ENCODE measurements at regions not wholly inside any gene's neighbourhood (a gene's known extent, or its start where the extent isn't known, plus 50 kb on each side); places are given as distances from the start of the nearest gene placed in this dataset.

- intact Hi-C loops (cut with DNase I; ENCODE audit: low total_unique reads) = no loop called here
- TF ChIP-seq POLR2A (IDR thresholded peaks at IDR 0.05) = no peak
These were observed 665.3 kb upstream of the RBFOX1 start for GRCh38 chr16:6667393-6667792.

DNA sequence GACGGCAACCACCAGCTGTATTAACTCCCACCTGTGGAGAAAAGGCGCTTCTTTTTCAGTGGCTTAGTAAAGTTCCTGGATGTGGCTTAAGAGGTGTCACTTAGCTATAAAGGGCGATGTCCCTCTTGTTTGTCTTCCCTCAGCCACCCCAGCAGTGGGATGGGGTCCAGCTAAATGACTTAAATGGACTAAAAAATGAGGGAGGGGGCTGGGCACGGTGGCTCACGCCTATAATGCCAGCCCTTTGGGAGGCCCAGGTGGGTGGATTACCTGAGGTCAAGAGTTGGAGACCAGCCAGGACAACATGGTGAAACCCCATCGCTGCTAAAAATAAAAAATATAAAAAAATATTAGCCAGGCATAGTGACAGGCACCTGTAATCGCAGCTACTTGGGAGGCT lies 667.5 kb upstream of the RBFOX1 start:
- Histone ChIP-seq H3K4me1 (no peaks in the 10 kb centered on the region), H3K4me3 (no peak overlapping the region), H3K27ac (no peak overlapping the region), H3K36me3 (no peaks in the 10 kb centered on the region), H3K9me3 (no peaks in the 10 kb centered on the region), H3K27me3 (peaks cover 0 to 5% of the 10 kb centered on the region in 2 donors)
- intact Hi-C loops (cut with DNase I; ENCODE audit: low total_unique reads) = no loop called here
- TF ChIP-seq POLR2AphosphoS5 (IDR thresholded peaks at IDR 0.05) (no peak), POLR2A (IDR thresholded peaks at IDR 0.05) (no peak)
- TF ChIP-seq, protein P1, sequence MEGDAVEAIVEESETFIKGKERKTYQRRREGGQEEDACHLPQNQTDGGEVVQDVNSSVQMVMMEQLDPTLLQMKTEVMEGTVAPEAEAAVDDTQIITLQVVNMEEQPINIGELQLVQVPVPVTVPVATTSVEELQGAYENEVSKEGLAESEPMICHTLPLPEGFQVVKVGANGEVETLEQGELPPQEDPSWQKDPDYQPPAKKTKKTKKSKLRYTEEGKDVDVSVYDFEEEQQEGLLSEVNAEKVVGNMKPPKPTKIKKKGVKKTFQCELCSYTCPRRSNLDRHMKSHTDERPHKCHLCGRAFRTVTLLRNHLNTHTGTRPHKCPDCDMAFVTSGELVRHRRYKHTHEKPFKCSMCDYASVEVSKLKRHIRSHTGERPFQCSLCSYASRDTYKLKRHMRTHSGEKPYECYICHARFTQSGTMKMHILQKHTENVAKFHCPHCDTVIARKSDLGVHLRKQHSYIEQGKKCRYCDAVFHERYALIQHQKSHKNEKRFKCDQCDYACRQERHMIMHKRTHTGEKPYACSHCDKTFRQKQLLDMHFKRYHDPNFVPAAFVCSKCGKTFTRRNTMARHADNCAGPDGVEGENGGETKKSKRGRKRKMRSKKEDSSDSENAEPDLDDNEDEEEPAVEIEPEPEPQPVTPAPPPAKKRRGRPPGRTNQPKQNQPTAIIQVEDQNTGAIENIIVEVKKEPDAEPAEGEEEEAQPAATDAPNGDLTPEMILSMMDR (IDR thresholded peaks at IDR 0.05) = no peak
- DNase-seq (ENCODE audit: low spot score in 2 of 2) = no peak

More at GRCh38 chr16:6667393-6667792, 665.3 kb upstream of the RBFOX1 start:
- H3K4me1 ChIP-seq = no peaks in the 10 kb centered on the region
- H3K27me3 ChIP-seq = peaks cover 0 to 5% of the 10 kb centered on the region in 2 donors
- DNase-seq (ENCODE audit: low spot score in 2 of 2) = no peak
- no peaks in the 10 kb centered on the region for H3K9me3 ChIP-seq
- H3K27ac ChIP-seq = no peak overlapping the region
- H3K36me3 ChIP-seq = no peaks in the 10 kb centered on the region
- no peak overlapping the region for H3K4me3 ChIP-seq

DNA sequence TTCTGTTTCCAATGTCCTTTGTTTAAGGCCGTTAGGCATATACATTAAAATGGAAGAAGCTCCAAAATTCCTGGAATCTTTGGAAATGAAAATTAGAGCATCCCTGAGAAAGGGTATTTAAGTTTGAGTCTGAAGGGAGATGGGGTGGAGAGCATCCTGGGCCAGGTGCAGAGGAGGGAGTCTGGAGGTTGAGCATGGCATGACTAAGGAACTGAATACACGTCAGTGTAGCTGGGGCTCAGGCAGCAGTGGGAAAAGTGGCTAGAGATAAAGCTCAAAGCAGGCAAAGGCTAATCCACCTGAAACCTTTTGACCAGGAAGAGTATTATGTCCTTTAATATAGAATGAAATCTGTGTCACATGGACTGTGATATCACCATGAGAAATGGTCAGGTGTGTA lies 669.0 kb upstream of the RBFOX1 start:
- DNase-seq (ENCODE audit: low spot score in 2 of 2) = no peak
- Histone ChIP-seq H3K4me3 (no peak overlapping the region), H3K4me1 (no peaks in the 10 kb centered on the region), H3K9me3 (no peaks in the 10 kb centered on the region), H3K36me3 (no peaks in the 10 kb centered on the region), H3K27me3 (peaks cover 0 to 10% of the 10 kb centered on the region in 2 donors), H3K27ac (no peak overlapping the region)
- intact Hi-C loops (cut with DNase I; ENCODE audit: low total_unique reads) = no loop called here
- no peak for TF ChIP-seq POLR2A (IDR thresholded peaks at IDR 0.05)
- TF ChIP-seq, protein P1 (IDR thresholded peaks at IDR 0.05) = no peak
- no peak for TF ChIP-seq POLR2AphosphoS5 (IDR thresholded peaks at IDR 0.05)

DNA sequence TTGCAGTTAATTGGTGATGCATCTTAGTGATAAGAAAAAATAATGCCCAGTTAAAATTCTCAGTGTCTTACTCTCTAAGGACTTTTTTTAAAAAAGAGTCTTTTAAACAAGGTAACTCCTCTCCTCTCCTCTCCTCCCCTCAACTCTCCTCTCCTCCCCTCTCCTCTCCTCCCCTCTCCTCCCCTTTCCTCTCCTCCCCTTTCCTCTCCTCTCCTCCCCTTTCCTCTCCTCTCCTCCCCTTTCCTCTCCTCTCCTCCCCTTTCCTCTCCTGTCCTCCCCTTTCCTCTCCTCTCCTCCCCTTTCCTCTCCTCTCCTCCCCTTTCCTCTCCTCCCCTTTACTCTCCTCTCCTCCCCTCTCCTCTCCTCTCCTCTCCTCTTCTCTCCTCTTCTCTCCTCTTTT lies 675.9 kb upstream of the RBFOX1 start:
- no peaks in the 10 kb centered on the region for H3K36me3 ChIP-seq
- TF ChIP-seq POLR2A (IDR thresholded peaks at IDR 0.05) = no peak
- H3K27ac ChIP-seq = no peak overlapping the region
- no peaks in the 10 kb centered on the region for H3K4me1 ChIP-seq
- DNase-seq (ENCODE audit: low spot score in 2 of 2) = no peak
- intact Hi-C loops (cut with DNase I; ENCODE audit: low total_unique reads) = no loop called here
- peaks cover 0 to 15% of the 10 kb centered on the region in 2 donors for H3K27me3 ChIP-seq
- no peaks in the 10 kb centered on the region for H3K9me3 ChIP-seq
- H3K4me3 ChIP-seq = no peak overlapping the region

DNA sequence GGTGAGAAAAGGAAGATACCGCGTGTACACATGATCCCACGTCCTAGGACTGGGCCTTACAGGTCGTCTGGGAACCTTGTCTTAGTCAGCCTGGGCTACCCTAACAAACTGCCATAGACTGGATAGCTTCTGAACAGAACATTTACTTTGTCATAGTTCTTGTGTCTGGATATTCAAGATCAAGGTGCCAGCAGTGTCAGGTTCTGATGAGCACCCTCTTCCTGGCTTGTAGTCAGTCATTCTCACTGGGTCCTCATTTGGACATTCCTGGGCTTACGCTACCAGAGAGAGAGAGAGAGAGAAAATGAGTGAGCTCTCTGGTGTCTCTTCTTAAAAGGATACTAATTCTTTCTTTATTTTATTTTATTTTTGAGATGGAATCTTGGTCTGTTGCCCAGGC lies 685.8 kb upstream of the RBFOX1 start:
- H3K9me3 ChIP-seq = no peaks in the 10 kb centered on the region
- TF ChIP-seq, protein P1 (IDR thresholded peaks at IDR 0.05) = no peak
- TF ChIP-seq POLR2AphosphoS5 (IDR thresholded peaks at IDR 0.05) (no peak), POLR2A (IDR thresholded peaks at IDR 0.05) (no peak)
- peaks cover 0 to 30% of the 10 kb centered on the region in 2 donors for H3K27me3 ChIP-seq
- no peaks in the 10 kb centered on the region for H3K36me3 ChIP-seq
- H3K4me3 ChIP-seq = no peak overlapping the region
- H3K27ac ChIP-seq = no peak overlapping the region
- intact Hi-C loops (cut with DNase I; ENCODE audit: low total_unique reads) = no loop called here
- H3K4me1 ChIP-seq = no peaks in the 10 kb centered on the region
- DNase-seq (ENCODE audit: low spot score in 2 of 2) = no peak

- Histone ChIP-seq H3K9me3 (no peaks in the 10 kb centered on the region), H3K36me3 (no peaks in the 10 kb centered on the region), H3K27me3 (peaks cover 0 to 21% of the 10 kb centered on the region in 2 donors), H3K4me3 (no peak overlapping the region), H3K27ac (no peak overlapping the region), H3K4me1 (no peaks in the 10 kb centered on the region)
- DNase-seq (ENCODE audit: low spot score in 2 of 2) = no peak
- intact Hi-C loops (cut with DNase I; ENCODE audit: low total_unique reads) = no loop called here
- TF ChIP-seq POLR2A (IDR thresholded peaks at IDR 0.05) = no peak
- TF ChIP-seq, protein P1 (IDR thresholded peaks at IDR 0.05) = no peak
- TF ChIP-seq POLR2AphosphoS5 (IDR thresholded peaks at IDR 0.05) = no peak
These were observed 686.7 kb upstream of the RBFOX1 start for GRCh38 chr16:6645768-6646568.

Measured in breast epithelium (tissue), 4 donors.